22Rv1 (cell line): ENCODE measurements at regions not wholly inside any gene's neighbourhood (a gene's known extent, or its start where the extent isn't known, plus 50 kb on each side); places are given as distances from the start of the nearest gene placed in this dataset.

Experiments used
- ZFX ChIP-seq: fragments of 450-650 bp; IDR thresholded peaks from 2 replicates; pipeline ENCODE4 v1.6.1; 2017; ENCODE audit warnings: antibody characterized with exemption, borderline replicate concordance
- TF ChIP-seq, protein P1 (sequence below): fragments of 450-650 bp; IDR thresholded peaks from 2 replicates; pipeline ENCODE4 v1.5.1; 2017; ENCODE audit warnings: mild to moderate bottlenecking

DNA sequence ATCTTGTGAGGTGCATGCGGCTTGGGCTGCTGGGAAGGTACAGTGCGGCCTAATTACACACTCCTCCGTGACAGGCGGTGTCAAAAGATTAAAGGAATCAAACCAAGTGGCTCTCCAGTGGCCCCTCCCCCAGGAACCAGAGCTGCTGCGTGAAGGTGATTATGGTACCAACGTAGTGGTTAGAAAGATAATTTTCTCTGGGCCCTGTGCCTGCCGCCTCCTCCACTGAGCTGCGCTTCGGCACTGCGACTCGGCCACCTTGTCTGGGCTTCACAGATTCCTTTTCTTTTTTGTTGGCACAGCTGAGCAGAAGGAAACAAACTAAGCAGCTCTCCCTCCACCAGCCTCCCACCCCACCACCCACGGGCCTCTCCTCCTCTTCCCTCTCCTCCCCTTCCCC is 113.2 kb upstream of the SDK2 start:
- TF ChIP-seq, protein P1, sequence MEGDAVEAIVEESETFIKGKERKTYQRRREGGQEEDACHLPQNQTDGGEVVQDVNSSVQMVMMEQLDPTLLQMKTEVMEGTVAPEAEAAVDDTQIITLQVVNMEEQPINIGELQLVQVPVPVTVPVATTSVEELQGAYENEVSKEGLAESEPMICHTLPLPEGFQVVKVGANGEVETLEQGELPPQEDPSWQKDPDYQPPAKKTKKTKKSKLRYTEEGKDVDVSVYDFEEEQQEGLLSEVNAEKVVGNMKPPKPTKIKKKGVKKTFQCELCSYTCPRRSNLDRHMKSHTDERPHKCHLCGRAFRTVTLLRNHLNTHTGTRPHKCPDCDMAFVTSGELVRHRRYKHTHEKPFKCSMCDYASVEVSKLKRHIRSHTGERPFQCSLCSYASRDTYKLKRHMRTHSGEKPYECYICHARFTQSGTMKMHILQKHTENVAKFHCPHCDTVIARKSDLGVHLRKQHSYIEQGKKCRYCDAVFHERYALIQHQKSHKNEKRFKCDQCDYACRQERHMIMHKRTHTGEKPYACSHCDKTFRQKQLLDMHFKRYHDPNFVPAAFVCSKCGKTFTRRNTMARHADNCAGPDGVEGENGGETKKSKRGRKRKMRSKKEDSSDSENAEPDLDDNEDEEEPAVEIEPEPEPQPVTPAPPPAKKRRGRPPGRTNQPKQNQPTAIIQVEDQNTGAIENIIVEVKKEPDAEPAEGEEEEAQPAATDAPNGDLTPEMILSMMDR, result no peak
- no peak for TF ChIP-seq ZFX
